ENCODE measurements at regions not wholly inside any gene's neighbourhood (a gene's known extent, or its start where the extent isn't known, plus 50 kb on each side); places are given as distances from the start of the nearest gene placed in this dataset.
A peak's percentile ranks its signal among the peaks of the same experiment; 100 is the strongest.

DNA sequence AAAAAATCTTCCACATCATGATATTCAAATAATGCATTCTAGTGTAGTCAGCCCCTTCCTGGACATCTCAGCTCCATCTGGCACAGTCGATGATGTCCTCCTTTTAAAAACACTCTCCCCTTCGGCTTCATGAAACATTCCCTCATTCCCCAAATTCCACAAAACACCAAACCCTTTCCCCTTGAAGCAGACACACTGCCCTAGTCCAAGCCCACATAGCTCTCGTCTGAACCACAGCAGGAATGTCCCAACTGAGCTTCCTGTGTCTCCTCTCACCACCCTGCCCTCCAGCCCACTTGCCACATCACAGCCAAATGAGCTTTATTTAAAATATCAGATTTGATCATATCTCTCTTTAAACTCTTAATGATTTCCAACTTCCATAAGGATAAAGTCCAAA is 106.4 kb upstream of the CARMIL1 start:
- Histone ChIP-seq H3K9me3 (no peaks in the 10 kb centered on the region), H3K4me1 (peaks cover 3% of the 10 kb centered on the region; the same call in 1 of the 2 replicates), H3K4me3 (ENCODE audit: low read depth, low read length) (no peak overlapping the region), H3K36me3 (no peaks in the 10 kb centered on the region), H3K27me3 (no peaks in the 10 kb centered on the region)
- TF ChIP-seq, protein P1, sequence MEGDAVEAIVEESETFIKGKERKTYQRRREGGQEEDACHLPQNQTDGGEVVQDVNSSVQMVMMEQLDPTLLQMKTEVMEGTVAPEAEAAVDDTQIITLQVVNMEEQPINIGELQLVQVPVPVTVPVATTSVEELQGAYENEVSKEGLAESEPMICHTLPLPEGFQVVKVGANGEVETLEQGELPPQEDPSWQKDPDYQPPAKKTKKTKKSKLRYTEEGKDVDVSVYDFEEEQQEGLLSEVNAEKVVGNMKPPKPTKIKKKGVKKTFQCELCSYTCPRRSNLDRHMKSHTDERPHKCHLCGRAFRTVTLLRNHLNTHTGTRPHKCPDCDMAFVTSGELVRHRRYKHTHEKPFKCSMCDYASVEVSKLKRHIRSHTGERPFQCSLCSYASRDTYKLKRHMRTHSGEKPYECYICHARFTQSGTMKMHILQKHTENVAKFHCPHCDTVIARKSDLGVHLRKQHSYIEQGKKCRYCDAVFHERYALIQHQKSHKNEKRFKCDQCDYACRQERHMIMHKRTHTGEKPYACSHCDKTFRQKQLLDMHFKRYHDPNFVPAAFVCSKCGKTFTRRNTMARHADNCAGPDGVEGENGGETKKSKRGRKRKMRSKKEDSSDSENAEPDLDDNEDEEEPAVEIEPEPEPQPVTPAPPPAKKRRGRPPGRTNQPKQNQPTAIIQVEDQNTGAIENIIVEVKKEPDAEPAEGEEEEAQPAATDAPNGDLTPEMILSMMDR (IDR thresholded peaks at IDR 0.05; ENCODE audit: low read depth, low read length), result no peak
- no peak for DNase-seq

DNA sequence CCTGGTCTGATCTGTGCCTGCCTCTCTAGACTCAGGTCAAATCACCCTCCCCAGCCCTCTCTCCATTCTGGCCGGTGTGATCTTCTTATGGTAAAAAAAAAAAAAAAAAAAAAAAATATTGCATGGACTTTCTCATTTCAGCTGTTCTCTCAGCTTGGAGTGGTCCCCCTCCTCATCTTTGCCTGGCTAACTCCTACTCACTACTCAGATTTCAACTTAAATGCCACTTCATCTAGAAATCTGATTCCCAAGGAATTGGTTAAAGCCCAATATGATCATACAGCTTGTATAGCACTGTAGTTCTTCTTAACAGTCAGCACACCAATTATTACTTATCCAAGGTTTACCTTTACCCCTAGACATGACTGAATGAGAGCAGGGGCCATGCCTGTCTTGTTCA is 105.9 kb upstream of the CARMIL1 start:
- Histone ChIP-seq H3K4me3 (ENCODE audit: low read depth, low read length) (no peak overlapping the region), H3K4me1 (peaks cover 3% of the 10 kb centered on the region; the same call in 1 of the 2 replicates), H3K27me3 (no peaks in the 10 kb centered on the region), H3K9me3 (no peaks in the 10 kb centered on the region), H3K36me3 (no peaks in the 10 kb centered on the region)
- DNase-seq, result no peak
- TF ChIP-seq, protein P1 (IDR thresholded peaks at IDR 0.05; ENCODE audit: low read depth, low read length), result no peak

DNA sequence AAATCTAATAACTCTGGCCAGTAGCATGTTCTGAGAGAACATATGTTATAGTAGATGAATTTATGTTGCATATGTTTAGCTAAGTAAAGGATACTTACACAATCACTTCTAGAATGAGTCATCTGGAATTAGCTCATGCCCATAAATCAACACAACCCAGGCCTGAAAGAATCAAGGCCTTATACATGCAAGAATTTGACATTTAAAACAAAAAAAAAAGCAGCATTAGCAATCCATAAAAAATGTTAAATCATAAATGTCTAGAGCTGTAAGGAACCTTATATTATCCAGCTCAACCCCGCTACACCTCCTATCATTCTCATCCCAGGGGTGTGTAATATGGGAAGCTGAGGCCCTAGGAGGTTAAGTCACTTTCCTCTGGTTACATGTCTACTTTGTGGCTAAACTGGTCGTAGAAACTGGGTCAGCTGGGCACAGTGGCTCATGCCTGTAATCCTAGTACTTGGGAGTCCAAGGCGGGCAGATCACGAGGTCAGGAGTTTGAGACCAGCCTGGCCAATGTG is 105.2 kb upstream of the CARMIL1 start:
- Histone ChIP-seq H3K9me3 (no peaks in the 10 kb centered on the region), H3K4me1 (peaks cover 3% of the 10 kb centered on the region; the same call in 1 of the 2 replicates), H3K36me3 (no peaks in the 10 kb centered on the region), H3K4me3 (ENCODE audit: low read depth, low read length) (no peak overlapping the region), H3K27me3 (no peaks in the 10 kb centered on the region)
- DNase-seq, result no peak
- TF ChIP-seq, protein P1 (IDR thresholded peaks at IDR 0.05; ENCODE audit: low read depth, low read length), result no peak

DNA sequence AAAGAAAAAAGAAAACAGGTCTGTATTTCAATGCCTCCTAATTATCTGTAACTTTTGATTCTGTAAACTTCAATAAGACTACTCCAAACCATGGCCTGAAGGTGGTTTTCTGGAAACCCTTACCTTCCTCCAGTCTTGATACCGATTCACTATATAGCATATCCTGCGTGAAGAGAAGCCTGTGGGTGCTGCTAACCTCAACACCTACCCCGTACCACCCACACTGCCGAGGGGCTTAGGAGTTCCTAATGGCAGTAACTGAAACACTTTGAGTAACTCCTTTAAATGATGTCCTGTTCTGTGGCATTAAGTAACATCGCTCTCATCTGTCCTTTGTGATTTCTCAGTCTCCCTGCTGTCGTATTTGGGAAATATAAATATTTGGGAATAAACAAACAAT is 104.5 kb upstream of the CARMIL1 start:
- no peaks in the 10 kb centered on the region for H3K9me3 ChIP-seq
- no peak overlapping the region for H3K4me3 ChIP-seq (ENCODE audit: low read depth, low read length)
- DNase-seq, result no peak
- TF ChIP-seq, protein P1 (IDR thresholded peaks at IDR 0.05; ENCODE audit: low read depth, low read length), result no peak
- no peaks in the 10 kb centered on the region for H3K27me3 ChIP-seq
- H3K36me3 ChIP-seq, result no peaks in the 10 kb centered on the region
- H3K4me1 ChIP-seq, result peaks cover 3% of the 10 kb centered on the region; the same call in 1 of the 2 replicates

DNA sequence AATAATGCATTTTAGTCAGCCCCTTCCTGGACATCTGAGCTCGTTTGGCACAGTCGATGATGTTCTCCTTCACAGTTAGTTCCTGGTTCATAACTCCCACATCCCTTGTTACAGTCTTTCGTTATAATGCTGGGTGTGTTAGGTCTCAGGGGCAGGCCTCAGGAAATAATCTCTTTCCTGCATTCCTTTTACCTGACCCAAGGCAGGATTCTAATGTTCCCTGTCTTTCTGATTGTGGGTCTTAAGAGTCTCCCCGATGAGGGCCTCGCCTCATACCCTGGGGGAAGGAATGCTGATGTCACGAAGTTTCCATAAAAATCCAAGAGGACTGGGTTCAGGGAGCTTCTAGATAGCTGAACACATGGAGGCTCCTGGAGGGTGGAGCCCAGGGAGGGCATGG is 104.0 kb upstream of the CARMIL1 start:
- peaks cover 3% of the 10 kb centered on the region; the same call in 1 of the 2 replicates for H3K4me1 ChIP-seq
- H3K27me3 ChIP-seq, result no peaks in the 10 kb centered on the region
- TF ChIP-seq, protein P1 (IDR thresholded peaks at IDR 0.05; ENCODE audit: low read depth, low read length), result no peak
- H3K9me3 ChIP-seq, result no peaks in the 10 kb centered on the region
- H3K4me3 ChIP-seq (ENCODE audit: low read depth, low read length), result no peak overlapping the region
- no peak for DNase-seq
- no peaks in the 10 kb centered on the region for H3K36me3 ChIP-seq

DNA sequence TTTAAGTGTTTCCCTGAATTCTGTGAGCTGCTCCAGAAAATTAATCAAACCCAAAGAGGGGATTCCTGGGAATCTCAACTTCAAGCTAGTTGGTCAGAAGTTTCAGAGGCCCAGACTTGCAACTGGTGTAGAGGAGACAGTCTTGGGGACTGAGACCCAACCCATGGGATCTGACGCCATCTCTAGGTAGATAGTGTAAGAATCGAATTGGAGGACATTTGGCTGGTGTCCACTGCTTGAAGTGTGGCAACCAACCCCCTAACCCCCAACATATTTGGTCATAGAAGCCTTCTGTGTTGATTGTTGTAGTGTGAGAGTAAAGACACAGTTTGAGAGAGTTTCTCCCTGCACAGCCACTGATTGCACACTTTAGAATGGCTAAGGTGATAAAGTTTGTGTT is 103.5 kb upstream of the CARMIL1 start:
- Histone ChIP-seq H3K27me3 (no peaks in the 10 kb centered on the region), H3K36me3 (no peaks in the 10 kb centered on the region), H3K9me3 (no peaks in the 10 kb centered on the region), H3K4me1 (peaks cover 3% of the 10 kb centered on the region; the same call in 1 of the 2 replicates), H3K4me3 (ENCODE audit: low read depth, low read length) (no peak overlapping the region)
- TF ChIP-seq, protein P1 (IDR thresholded peaks at IDR 0.05; ENCODE audit: low read depth, low read length), result peak; percentile 8; the same call in 1 of the 2 replicates
- DNase-seq, result no peak

Data from BE2C (cell line).